Thyroid gland (tissue), 4 donors: ENCODE measurements at regions not wholly inside any gene's neighbourhood (a gene's known extent, or its start where the extent isn't known, plus 50 kb on each side); places are given as distances from the start of the nearest gene placed in this dataset.

ENCODE experiments used
- DNase-seq, 2 donors: peaks; one replicate each; pipeline ENCODE4 v3.0.0-alpha.2; 2019
- H3K27ac ChIP-seq, 3 donors: fragments of 200-600 bp; sonication (generic); 1 replicate in 2 of 3; 2 replicates in 1 of 3; pipeline ENCODE4 v1.5.1; 2016 to 2019; ENCODE audit warnings: mild to moderate bottlenecking in 1 of 3, moderate library complexity in 1 of 3
- H3K27me3 ChIP-seq: fragments of 200-600 bp; sonication (generic); one replicate; pipeline ENCODE4 v1.5.1; 2019
- H3K36me3 ChIP-seq, 2 donors: fragments of 200-600 bp; sonication (generic); one replicate each; pipeline ENCODE4 v1.5.1; 2016 to 2019
- H3K4me1 ChIP-seq, 2 donors: fragments of 200-600 bp; sonication (generic); one replicate each; pipeline ENCODE4 v1.5.1; 2017 to 2019
- H3K4me3 ChIP-seq, 3 donors: fragments of 200-600 bp; sonication (generic); replicated peaks in 1 of 3; 1 replicate in 2 of 3; 2 replicates in 1 of 3; pipeline ENCODE4 v1.5.1; 2016; ENCODE audit warnings: mild to moderate bottlenecking in 1 of 3
- H3K9me3 ChIP-seq: fragments of 200-600 bp; sonication (generic); one replicate; pipeline ENCODE4 v1.5.1; 2017
- POLR2A ChIP-seq, 2 donors: fragments of 450-650 bp; IDR thresholded peaks; one replicate each; pipeline ENCODE4 v1.6.1; 2017; ENCODE audit warnings: antibody characterized with exemption in 2 of 2, mild to moderate bottlenecking in 2 of 2, moderate library complexity in 1 of 2
- WGBS, 2 donors: methylation state at CpG; one replicate each; pipeline ENCODE4 v1.1.5; 2017; 5-methylcytosine and 5-hydroxymethylcytosine counted together
- intact Hi-C: fragments of 100-400 bp; cut with DNase I; formaldehyde crosslinking; loops from one replicate; pipeline ENCODE4 v1.15.1; 2023
- TF ChIP-seq, protein P1 (sequence below), 6 experiments: fragments of 200-600 bp in 3 of 6; fragments of 450-650 bp in 3 of 6; sonication (generic) in 3 of 6; IDR thresholded peaks; one replicate each; pipeline ENCODE4 v1.5.1; 2016 to 2019; ENCODE audit warnings: antibody characterized with exemption in 6 of 6, mild to moderate bottlenecking in 2 of 6, inconsistent platforms in 1 of 6, moderate library complexity in 1 of 6

DNA sequence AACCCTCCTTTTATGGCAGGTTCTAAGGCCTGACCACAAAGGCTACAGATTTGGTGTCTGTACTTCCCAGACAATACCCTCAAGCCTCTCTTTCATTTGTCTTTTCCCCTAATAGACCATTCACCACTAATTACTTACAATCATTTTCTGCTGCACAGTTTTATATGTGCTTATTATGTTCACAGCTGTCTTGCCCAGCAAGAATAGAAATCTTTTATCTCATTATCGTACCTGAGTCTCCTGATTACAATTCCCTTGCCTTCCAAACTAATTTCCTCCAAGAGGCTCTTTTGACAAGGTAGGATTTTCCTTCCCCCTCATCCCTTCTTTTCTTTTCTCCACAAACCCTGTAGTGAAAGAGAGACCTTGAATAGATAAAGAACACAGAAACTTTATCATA, 352.5 kb upstream of the FMR1 start:
- Histone ChIP-seq H3K4me3 (no peak overlapping the region), H3K27ac (no peak overlapping the region), H3K27me3 (no peaks in the 10 kb centered on the region), H3K9me3 (no peaks in the 10 kb centered on the region), H3K36me3 (no peaks in the 10 kb centered on the region), H3K4me1 (no peaks in the 10 kb centered on the region)
- 75 to 81% methylated on average over 1 of the region's 1 CpG for WGBS, 2 donors
- intact Hi-C loops: no loop called here
- no peak for DNase-seq
- no peak for TF ChIP-seq POLR2A (IDR thresholded peaks at IDR 0.05)
- TF ChIP-seq, protein P1, sequence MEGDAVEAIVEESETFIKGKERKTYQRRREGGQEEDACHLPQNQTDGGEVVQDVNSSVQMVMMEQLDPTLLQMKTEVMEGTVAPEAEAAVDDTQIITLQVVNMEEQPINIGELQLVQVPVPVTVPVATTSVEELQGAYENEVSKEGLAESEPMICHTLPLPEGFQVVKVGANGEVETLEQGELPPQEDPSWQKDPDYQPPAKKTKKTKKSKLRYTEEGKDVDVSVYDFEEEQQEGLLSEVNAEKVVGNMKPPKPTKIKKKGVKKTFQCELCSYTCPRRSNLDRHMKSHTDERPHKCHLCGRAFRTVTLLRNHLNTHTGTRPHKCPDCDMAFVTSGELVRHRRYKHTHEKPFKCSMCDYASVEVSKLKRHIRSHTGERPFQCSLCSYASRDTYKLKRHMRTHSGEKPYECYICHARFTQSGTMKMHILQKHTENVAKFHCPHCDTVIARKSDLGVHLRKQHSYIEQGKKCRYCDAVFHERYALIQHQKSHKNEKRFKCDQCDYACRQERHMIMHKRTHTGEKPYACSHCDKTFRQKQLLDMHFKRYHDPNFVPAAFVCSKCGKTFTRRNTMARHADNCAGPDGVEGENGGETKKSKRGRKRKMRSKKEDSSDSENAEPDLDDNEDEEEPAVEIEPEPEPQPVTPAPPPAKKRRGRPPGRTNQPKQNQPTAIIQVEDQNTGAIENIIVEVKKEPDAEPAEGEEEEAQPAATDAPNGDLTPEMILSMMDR (IDR thresholded peaks at IDR 0.05): no peak

DNA sequence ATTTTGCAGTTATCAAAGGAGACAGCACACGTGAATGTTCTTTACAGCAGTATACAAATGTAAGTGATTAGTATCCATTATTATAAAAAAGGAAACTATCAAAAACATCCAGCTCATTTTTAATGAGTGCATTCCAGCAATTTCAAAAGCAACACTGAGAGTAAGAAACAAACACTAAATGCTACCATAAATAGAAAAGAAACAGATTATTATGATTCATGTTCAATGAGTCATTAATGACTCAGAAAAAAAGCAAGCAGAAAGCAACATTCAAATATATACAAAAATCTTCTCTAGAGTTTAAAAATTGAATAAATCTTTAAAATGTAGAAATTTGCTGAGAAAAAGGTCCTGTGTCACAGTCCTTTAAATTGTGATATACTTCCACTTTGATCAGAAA, 346.5 kb upstream of the FMR1 start:
- no peaks in the 10 kb centered on the region for H3K36me3 ChIP-seq
- DNase-seq: no peak
- H3K9me3 ChIP-seq: no peaks in the 10 kb centered on the region
- H3K27me3 ChIP-seq: no peaks in the 10 kb centered on the region
- no peak for TF ChIP-seq POLR2A (IDR thresholded peaks at IDR 0.05)
- TF ChIP-seq, protein P1 (IDR thresholded peaks at IDR 0.05): no peak
- no peak overlapping the region for H3K27ac ChIP-seq
- WGBS, 2 donors: 63 to 79% methylated on average over 1 of the region's 1 CpG
- no peaks in the 10 kb centered on the region for H3K4me1 ChIP-seq
- H3K4me3 ChIP-seq: no peak overlapping the region
- intact Hi-C loops: no loop called here

DNA sequence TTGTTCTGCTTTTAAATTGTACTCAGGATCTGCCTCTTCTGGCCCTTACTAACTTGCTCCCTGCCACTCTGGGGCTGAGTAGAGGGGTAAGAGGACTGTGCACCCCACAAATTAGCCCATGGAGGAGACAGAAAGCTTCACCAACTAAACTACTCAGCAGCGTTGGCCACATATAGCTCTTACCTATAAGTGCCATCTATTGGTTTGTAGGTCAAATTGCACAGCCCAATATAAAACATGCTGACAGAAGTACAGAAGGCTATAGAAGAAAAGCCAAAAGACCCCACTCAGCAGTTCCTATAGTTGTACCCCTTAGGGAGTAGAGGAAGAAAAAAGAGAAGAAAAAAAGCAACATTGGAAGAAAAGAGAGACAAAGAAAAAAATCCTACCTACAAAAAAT, 341.2 kb upstream of the FMR1 start:
- Histone ChIP-seq H3K27ac (no peak overlapping the region), H3K27me3 (no peaks in the 10 kb centered on the region), H3K9me3 (no peaks in the 10 kb centered on the region), H3K36me3 (no peaks in the 10 kb centered on the region), H3K4me1 (no peaks in the 10 kb centered on the region), H3K4me3 (no peak overlapping the region)
- TF ChIP-seq POLR2A (IDR thresholded peaks at IDR 0.05): no peak
- TF ChIP-seq, protein P1 (IDR thresholded peaks at IDR 0.05): no peak
- 0 to 20% methylated on average over 1 of the region's 1 CpG for WGBS, 2 donors
- intact Hi-C loops: no loop called here
- DNase-seq: no peak

DNA sequence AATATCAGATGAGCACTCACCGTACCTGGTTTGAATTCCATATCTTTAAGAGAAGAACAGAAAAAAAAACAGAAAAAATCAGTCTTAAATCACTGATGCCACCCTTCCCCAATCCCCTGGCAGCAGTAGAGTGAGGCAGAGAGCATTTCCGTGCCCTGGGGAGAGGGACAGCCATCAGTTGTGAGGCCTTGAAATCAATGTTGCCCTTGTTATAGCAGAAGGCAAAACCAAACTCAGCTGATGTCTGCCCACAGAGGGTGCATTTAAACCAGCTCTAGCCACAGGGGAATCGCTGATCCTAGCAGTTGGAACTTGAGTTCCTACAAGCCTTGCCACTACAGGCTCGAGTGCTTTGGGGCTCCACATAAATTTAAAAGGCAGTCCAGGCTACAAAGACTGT, 338.5 kb upstream of the FMR1 start:
- WGBS, 2 donors: 77 to 86% methylated on average over 2 to 4 of the region's 4 CpGs
- Histone ChIP-seq H3K36me3 (no peaks in the 10 kb centered on the region), H3K4me3 (no peak overlapping the region), H3K27ac (no peak overlapping the region), H3K4me1 (no peaks in the 10 kb centered on the region), H3K9me3 (no peaks in the 10 kb centered on the region), H3K27me3 (no peaks in the 10 kb centered on the region)
- intact Hi-C loops: no loop called here
- TF ChIP-seq, protein P1 (IDR thresholded peaks at IDR 0.05): no peak
- no peak for TF ChIP-seq POLR2A (IDR thresholded peaks at IDR 0.05)
- DNase-seq: no peak

DNA sequence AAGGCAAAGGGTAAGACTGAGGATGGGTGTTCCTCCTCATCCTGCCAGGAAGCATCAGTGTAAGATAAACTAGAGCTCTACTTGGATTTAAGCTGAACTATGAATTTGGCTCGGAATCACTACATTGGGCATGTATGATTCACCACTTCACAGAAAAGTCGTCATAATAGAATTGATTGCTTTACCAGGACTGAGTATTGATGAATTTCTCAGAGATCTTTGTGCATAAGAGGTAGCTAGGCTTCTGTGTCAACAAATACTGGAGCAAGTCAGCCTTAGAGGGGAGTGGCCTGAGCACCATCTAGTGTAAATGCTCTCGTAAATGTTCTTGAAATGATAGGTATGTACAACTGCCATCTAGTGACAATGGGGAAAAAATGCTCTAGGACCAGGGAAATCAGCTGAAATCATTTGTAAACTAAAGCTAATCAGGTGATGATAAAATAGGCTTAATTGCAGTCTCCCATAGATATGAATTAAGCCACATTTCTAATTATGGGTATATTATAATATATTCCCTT, 309.5 kb upstream of the FMR1 start:
- Histone ChIP-seq H3K27ac (no peak overlapping the region), H3K4me3 (no peak overlapping the region), H3K36me3 (no peaks in the 10 kb centered on the region), H3K27me3 (no peaks in the 10 kb centered on the region), H3K9me3 (no peaks in the 10 kb centered on the region), H3K4me1 (no peaks in the 10 kb centered on the region)
- 41 to 63% methylated on average over 3 of the region's 3 CpGs for WGBS, 2 donors
- no peak for TF ChIP-seq POLR2A (IDR thresholded peaks at IDR 0.05)
- TF ChIP-seq, protein P1 (IDR thresholded peaks at IDR 0.05): no peak
- intact Hi-C loops: no loop called here
- DNase-seq: no peak
